ENCODE measurements at regions not wholly inside any gene's neighbourhood (a gene's known extent, or its start where the extent isn't known, plus 50 kb on each side); places are given as distances from the start of the nearest gene placed in this dataset.

DNA sequence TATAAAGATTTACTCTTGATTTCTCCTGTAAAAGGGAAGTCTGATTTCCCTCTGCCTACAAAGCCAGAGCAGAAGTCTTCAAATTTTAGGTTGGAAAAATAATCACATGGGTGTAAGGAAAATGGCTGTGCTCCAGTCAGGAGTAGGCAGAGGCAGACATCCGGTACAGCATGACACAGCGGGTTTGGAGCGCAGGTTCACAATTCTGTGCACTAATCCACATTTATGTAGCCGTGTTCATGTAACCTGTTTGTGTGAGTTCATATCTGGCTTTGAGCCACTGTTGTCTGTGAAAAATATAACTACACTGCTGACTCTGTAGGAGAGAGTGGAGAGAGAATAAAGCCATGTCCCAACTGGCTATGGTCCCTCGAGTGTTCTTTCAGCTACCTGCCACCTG, 248.0 kb downstream of the CASP12 start:
- no peak for TF ChIP-seq CTCF (conservative IDR thresholded peaks at IDR 0.05 in 1 of 2, IDR thresholded peaks at IDR 0.05 in 1 of 2; ENCODE audit: extremely low read depth in 1 of 2, insufficient read depth in 1 of 2, low read depth in 1 of 2, low read length in 2 of 2)
- TF ChIP-seq EZH2 (IDR thresholded peaks at IDR 0.05; ENCODE audit: borderline replicate concordance, low read length), result no peak
